GM18861 (cell line): ENCODE measurements at regions not wholly inside any gene's neighbourhood (a gene's known extent, or its start where the extent isn't known, plus 50 kb on each side); places are given as distances from the start of the nearest gene placed in this dataset.

Source experiments
- ATAC-seq: cut with Tn5 transposase; IDR thresholded peaks from one replicate; pipeline ENCODE4 v1.9.1; 2021; ENCODE audit not compliant: unreplicated experiment

DNA sequence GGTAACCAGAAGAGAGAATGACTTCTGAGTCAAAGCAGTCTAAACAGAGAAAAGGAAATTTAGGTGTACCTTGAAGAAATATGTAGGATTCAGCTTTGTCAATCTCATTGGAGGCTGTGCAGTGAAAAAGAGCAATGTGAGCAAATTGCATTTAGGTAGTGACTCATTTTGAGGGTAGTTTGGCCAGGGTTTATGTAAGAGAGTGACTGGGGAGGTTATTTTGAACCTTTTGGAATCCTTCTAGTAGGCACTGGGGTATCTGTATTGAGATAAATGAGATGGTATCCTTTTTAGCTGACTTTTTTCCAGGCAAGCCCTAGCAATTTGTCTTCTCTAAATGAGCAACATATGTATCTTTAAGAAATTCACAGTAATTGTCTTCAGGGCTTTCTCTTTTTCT lies 95.9 kb downstream of the DISP1 start:
- ATAC-seq, result no peak

DNA sequence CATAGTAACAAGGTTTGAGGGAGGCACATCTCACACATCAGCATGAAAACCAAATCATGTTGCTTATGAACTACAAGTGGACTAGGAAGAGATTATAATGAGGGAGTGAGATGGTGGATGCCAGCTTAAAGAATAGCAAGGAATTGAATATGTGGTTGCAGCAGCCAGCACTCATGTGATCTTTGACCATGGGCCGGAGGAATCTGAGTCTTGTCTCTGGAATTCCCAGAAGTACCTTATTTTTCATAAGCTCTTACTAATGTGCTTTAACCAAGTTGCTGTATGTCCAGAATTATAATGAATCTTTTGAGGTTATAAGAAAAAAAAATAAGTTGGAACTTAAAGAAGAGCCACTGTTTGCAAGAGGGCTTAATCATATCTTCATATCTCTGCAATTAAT lies 97.0 kb downstream of the DISP1 start:
- no peak for ATAC-seq

DNA sequence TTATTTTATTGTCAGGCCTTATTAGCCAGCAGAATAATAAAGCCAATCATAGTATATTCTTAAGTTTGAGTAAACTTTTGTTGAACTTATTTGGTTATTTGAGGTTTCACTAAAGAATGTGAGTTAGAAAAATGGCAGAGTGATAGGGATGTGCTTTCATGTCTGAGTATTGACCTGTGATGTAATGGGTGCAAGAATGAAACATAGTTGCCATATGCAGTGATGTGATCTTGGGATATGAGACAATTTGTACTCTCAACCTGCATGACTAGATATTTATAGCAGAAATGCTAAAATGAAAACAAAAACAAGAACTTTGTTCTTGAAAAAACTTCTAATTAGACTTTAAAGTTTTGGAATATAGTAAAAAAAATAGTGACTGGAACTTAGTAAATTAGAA lies 97.9 kb downstream of the DISP1 start:
- ATAC-seq, result no peak

DNA sequence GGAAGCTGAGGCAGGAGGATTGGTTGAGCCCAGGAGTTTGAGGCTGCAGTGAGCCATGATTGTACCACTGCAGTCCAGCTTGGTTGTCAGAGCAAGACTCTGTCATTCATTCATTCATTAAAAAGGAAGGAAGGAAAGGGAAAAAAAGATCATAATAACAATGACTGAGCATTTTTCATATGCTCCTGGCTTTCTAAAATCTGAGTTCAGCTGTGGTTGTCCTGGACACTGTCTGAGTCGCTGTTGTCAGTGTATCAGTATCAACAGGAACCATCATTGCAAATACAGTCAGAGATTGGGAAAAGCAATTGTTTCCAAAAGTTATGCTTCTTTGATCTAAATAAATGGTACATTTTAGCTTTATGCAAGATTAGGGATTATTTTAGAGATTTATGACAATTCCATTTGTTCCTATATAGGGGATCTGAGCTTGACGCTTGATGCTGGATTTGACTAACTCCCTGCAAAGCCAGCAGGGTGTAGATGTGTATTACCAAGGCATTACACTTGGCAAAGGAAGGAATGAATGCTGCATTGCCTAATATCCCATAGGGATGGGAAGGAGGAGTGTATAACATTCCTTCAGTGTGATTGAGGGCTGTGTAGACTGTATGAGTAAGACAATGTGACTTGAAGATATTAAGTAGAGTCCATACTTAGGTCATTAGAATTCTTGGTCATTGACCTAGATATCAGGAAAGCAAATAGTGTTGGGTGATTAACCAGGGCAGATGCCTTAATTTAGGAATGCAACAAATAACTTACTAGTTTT lies 100.2 kb downstream of the DISP1 start:
- no peak for ATAC-seq

DNA sequence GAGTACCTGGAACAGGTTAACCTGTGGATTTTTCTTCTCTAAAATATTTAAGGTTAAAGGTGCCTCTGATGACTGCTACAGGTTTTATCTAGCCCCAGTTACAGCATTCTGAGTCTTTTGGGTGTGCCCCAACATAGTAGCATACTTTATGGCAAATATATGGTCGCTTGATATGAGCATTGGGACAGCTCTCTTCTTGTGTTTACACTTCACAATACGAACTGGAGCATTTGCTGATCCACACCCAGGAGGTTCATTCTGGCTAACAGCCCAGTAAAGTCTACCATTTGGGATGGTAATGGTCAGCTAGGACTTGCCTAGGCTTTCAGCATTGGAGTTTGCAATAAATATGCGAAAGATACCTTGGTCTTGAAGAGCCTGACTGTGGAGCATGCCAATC lies 101.3 kb downstream of the DISP1 start:
- ATAC-seq, result no peak

DNA sequence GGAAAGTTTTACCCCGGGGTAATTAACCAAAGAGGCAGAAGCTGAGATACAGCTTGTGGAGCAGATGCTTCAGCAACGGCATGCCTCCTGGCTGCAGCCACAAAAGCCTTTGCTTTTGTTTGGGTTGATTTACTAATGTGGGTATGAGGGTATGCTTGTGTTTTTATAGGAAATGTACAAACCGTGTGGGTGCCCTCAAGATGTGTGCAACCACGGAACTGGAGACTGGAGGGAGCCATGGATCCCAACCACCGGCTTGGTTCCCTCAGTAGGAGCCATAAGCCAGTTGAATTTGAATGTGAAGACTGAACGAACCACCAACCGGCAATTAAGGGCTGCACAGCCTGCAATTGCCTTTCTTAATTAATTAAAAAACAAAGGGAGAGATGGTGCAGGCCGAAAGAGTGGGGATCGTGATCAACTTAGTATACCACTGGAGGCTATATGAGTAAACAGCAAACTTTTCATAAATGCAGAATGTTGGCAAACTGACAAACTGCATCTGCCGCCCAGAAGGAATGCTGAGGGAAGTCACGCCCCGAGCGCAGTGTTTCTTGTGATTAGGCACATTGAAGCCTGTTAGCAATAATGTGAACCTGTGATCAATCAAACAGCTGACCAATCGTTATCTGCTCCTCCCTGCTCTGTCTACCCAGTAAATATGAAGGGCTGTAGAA lies 104.1 kb downstream of the DISP1 start:
- ATAC-seq, result no peak

DNA sequence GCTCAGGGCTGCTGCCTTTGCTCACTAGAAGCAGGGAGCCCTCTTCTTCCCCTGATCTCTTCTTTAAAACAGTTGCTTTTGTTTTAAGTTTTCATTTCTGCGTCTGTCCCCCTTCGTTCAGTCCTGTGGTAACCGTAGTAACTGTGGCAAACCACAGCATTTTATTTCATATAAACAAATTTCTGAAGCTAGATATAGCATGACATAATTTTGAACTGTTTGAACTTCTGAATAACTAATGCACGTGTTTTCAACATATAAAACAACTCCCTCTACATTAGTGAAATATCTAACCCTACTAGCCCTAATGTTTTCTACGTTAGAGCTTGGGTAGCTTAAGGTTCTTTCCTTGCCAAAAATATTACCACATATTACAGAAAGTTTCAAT lies 104.6 kb downstream of the DISP1 start:
- ATAC-seq, result no peak

DNA sequence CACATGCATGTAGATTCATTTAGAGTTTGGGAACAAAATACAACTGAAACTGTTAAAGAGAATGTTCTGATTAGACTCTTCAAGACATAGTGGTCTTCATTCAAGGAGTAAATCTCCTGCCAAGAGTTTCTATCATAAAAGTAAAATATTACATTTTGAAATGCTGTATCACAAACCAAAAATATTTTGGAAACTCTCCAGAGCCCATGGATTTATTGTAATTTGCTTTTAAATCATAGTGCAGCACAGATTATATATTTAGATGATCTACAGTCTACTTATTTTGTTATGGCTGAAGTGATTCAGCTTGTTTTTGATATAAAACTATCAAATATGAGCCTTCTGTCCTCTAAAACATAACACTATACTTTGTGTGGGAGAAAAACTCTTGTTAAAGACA lies 105.3 kb downstream of the DISP1 start:
- no peak for ATAC-seq

DNA sequence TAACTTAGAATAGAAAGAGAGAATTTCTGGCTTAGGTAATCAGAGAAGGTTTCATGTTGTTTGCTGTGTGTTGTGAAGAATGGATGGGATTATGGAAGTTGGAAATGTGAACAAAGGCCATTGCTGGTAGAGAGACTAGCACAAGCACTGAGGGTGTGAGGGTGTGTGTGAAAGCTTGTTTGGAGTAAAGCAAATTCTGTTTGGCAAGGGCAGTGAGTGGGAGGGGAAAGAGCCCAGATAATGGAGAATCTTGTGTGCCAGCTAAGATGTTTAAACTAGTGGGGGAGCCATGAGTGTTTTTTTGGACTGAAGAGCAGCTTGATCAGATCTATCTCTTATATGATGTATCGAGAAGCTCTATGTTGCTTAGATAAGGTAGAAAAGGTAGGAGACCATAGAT lies 107.1 kb downstream of the DISP1 start:
- ATAC-seq, result no peak

DNA sequence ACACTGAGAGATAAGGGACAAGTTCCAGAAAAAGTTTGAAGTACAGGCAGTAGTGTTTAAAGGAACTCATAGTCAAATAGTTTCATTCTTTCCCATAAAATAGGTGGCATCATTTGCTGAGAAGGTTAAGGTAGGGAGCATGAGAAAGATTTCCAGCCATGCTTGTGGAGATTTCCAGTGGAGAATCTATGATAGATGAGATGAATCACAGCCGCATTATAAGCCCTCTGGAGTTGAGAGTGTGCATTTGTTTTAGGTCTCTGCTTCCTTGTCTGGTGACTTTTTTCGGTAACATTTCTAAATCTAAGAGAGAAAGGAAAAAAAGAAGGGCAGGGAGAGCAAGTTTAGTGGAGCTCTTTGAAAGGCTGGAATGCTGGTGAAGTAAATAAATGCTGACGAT lies 108.7 kb downstream of the DISP1 start:
- no peak for ATAC-seq

DNA sequence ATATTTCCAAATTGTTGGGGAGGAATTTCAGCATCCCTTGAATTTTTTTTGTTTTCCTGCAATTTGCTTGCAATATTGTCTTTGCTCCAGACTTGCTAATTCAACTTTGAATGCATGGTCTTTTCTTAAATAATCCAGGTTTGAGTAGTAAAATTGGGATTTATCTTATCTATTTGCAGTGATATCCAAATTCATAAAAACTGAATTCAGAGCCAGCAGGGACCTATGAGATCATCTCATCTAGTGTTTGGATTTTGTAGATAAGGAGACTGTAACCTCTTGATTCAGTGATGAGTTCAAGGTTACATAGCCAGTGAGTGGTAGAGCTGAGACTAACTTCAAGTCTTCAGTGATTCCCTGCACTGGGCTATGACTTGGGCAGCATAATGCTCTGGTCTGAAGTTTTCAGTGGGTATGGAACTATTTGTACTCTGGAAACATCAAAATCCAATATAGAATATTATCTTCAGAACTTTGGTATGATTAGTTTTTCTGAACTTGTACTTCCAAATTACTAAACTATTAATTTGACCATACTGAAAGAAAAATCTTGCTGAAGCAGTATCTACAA lies 109.4 kb downstream of the DISP1 start:
- ATAC-seq, result no peak

DNA sequence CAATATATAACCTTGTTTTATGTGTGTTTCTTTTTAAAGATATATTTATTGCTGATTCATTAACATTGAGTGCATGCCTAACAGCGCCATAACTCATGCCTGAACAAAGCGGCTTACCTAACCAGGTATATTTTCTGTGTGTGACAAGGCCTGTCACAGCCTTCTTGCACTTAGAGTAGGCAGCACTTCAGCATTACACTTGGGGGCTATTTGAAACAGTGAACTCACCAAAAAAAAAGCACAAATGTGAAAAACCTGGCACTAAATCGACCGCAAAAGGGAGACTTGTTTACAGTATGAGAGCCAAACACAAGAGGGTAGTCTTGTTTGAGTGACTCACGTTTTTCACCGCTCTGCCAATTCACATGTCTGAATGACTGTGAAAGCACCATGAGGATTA lies 111.7 kb downstream of the DISP1 start:
- no peak for ATAC-seq

DNA sequence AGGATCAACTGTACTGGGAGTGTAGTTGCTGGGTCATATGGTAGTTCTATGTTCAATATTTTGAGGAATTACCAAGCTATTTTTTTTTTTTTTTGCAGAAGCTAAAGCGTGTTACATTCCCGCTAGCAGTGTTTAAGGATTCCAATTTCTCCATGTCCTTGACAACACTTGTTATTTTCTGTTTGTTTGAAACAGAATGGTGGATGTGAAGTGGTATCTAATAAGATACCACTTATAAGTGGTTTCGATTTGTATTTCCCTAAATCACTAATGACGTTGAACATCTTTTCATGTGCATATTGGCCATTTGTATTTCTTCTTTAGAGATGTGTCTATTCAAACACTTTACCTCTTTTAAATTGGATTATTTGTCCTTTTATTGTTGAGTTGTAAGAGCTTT lies 112.2 kb downstream of the DISP1 start:
- no peak for ATAC-seq

DNA sequence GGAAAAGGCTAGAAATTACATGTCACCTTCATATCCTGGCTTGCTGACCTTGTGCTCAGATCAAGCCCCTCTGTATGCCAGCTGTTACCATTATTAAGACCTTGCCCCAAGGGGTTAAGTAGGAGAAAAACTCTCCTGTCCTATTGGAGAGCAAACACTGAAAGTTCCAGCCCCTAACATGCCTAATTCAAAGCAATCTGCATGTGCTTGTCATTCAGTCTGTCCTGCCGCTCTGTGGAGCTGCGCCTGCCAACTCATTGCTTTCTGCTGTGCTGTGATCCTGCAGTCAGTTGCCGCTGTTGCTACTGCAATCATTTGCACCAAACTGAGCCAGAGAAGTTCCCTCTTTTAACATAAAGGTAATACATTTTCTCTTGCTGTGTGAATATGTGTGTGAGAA lies 113.4 kb downstream of the DISP1 start:
- no peak for ATAC-seq

DNA sequence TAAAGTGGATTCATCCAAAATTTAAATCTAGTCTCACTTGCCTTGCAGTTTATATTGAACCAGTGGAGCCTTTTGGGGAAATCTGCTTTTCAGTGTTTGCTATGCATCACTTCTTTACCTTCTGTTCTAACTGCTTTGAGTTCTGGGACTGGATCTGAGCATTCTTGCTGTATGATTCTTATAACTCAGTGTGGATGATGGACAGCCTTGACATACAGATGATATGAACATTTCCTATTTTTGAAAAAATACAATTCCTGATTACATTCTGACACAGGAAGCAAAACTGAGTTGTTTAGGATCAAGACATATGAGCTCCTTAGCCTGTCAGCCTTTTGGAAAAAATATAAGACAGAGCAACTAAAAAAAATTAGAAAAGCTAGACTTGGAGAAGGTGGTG lies 115.2 kb downstream of the DISP1 start:
- no peak for ATAC-seq

DNA sequence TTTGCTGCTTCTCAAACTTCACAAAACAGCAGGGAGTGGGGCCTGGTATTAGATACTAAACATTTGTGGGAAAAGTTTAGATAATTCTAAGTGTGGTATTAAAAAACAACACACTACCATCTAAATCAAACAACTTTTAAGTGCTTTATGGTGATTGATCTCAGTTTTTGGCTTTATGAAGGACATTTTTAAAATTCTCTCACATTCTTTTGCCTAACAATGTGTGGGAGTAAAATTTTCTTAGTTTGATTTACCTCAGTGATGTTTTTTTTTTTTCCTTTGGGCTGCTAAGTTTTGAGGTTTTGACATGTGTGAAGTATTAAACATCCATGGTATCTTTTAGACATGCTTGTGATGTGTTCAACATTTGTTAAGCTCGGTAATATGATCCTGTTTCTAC lies 116.2 kb downstream of the DISP1 start:
- ATAC-seq, result no peak

DNA sequence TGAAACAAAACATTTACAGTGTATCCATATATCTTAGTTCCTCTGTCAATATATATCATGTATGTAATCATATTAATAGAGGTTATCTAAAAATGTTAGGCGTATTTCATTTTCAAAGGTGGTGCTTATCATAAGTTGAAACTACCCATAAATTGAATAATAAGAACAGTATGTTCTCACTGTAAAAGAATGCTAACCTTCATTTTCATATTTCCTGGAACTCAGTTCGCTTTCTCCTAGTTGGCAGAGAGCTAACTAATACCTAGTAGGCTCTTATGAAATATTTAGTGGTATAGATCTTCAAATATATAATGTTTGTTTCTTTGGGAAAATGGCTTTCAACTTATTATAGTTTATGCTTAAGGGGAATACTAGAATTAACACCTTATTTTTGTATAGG lies 118.4 kb downstream of the DISP1 start:
- ATAC-seq, result no peak

DNA sequence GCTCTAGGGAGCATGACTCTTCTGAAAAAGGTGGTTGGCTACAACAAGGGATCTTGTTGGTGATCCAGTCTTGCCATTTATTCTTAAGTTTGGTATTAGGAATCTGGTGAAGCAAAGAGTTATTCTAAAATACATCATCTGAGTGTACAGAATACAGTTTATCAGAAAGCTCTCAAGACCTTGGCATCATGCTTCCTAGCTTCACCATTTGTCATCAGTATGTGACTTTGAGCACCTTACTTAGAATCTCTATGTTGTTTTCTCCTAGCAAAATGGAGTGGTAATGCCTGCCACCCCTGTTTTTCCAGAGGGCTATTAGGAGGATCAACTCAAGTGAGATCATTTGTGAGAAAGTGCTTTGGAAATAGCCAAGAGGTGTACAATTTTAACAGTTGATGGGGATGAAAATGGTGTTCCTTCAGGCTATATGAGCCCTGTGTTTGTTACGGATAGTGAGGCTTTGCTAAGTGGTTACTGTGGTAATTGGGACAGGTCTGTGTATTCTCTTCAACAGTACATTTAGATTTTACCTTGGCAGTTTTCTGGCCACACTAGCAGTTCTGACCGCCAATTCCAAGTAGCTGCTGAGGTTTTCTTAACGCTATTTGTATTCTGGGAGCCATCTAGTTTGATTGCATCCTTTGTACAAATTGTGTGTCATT lies 120.5 kb downstream of the DISP1 start:
- ATAC-seq, result no peak

DNA sequence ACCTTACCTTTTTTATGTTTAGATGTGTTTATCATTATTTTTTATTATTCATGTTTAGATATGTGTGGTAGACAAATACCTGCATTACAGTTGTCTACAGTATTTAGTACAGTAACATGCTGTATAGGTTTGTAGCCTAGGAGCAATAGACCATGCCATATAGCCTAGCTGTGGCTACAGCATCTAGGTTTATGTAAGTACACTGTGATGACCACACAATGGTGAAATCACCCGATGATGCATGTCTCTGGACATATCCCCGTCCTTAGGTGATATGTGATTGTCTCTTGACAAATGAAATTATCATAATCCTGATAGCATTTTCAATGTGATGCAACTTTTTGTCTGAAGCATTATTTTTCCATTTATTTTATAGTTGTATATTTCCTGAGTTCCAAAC lies 121.2 kb downstream of the DISP1 start:
- ATAC-seq, result no peak

DNA sequence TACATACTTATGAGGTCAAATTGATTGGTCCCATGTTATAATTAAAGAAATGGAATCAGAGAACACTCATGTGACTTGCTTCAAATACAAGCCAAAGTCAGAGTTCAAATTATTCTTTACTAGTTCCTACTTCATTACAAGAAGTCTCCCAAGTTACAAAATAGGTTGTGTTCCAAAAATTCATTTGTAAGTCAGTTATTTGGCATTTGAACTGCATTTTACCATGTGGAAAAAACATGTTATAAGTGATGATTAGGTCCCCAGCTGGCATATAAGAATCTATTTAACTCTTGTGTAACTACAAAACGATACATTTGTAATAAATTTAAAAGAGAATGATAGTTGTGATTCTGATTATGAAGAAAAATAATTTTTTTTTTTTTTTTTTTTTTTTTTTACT lies 124.1 kb downstream of the DISP1 start:
- ATAC-seq, result no peak

DNA sequence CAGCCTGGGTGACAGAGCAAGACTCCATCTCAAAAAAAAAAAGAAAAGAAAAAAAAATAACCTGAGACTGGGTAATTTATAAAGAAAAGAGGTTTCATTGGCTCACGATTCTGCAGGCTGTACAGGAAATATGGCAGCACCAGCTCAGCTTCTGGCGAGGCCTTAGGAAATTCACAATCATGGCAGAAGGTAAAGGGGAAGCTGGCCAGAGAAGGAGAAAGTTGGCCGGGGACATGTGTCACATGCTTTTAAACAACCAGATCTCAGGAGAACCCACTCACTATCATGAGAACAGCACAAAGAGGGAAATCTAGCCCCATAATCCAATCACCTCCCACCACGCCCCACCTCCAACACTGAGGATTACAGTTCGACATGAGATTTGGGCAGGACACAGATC lies 125.3 kb downstream of the DISP1 start:
- no peak for ATAC-seq

DNA sequence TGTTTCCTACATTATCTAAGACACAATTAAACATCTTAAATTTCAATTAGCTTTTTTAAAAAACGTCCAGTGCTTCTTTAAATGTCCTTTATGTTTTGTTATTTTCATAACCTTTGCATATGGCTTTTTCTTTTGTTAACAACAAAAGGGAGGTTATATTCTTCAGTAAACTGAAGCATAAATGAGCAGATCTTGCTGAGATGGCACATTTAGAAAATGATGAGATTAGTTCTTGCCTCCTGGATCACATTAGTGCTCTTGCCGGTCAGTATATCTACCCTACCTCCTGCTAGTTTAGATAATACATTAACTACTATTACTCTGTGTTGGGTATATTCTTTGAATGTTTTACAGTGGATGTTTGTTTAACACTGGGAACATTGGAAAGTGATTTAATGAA lies 126.1 kb downstream of the DISP1 start:
- ATAC-seq, result no peak
